Sigmoid colon (tissue), 6 donors: ENCODE measurements at regions not wholly inside any gene's neighbourhood (a gene's known extent, or its start where the extent isn't known, plus 50 kb on each side); places are given as distances from the start of the nearest gene placed in this dataset.
"Not testable (repeated sequence)": the region's sequence is repeated elsewhere in the genome, so short reads cannot be mapped to it uniquely, and the experiment has no call there.

Experiments
- DNase-seq: peaks from one replicate; pipeline ENCODE4 v3.0.0-alpha.2; 2019
- H3K27ac ChIP-seq, 4 donors: fragments of 200-600 bp; sonication (generic); one replicate each; pipeline ENCODE4 v1.5.1; 2016 to 2019; ENCODE audit warnings: mild to moderate bottlenecking in 1 of 4
- H3K27me3 ChIP-seq, 3 donors: fragments of 200-600 bp; sonication (generic); one replicate each; pipeline ENCODE4 v1.5.1; 2019; ENCODE audit warnings: mild to moderate bottlenecking in 1 of 3
- H3K36me3 ChIP-seq, 4 donors: fragments of 200-600 bp; sonication (generic); one replicate each; pipeline ENCODE4 v1.5.1; 2016 to 2019
- H3K4me1 ChIP-seq, 4 donors: fragments of 200-600 bp; sonication (generic); one replicate each; pipeline ENCODE4 v1.5.1; 2017 to 2019
- H3K4me3 ChIP-seq, 4 donors: fragments of 200-600 bp; sonication (generic); one replicate each; pipeline ENCODE4 v1.5.1; 2017 to 2019; ENCODE audit warnings: mild to moderate bottlenecking in 2 of 4, moderate library complexity in 1 of 4
- H3K9me3 ChIP-seq, 4 donors: fragments of 200-600 bp in 3 of 4; sonication (generic) in 3 of 4; one replicate each; pipeline versions ENCODE4 v1.5.1 to v1.6.1; 2013 to 2019
- CTCF ChIP-seq, 4 experiments: fragments of 450-650 bp in 3 of 4; fragments of 200-600 bp in 1 of 4; IDR thresholded peaks; one replicate each; pipeline ENCODE4 v1.5.1; 2016 to 2019; ENCODE audit warnings: antibody characterized with exemption in 4 of 4, mild to moderate bottlenecking in 3 of 4, moderate library complexity in 2 of 4
- EP300 ChIP-seq, 4 donors: sonication (generic); formaldehyde crosslinking; IDR thresholded peaks; one replicate each; pipeline ENCODE4 v1.6.1; 2017; ENCODE audit warnings: antibody characterized with exemption in 4 of 4
- POLR2A ChIP-seq, 2 donors: fragments of 450-650 bp; IDR thresholded peaks; one replicate each; pipeline ENCODE4 v1.6.1; 2016; ENCODE audit warnings: antibody characterized with exemption in 2 of 2, mild to moderate bottlenecking in 2 of 2, moderate library complexity in 2 of 2
- POLR2AphosphoS5 ChIP-seq, 4 donors: sonication (generic); formaldehyde crosslinking; IDR thresholded peaks; one replicate each; pipeline ENCODE4 v1.6.1; 2017; ENCODE audit warnings: antibody characterized with exemption in 4 of 4
- WGBS, 2 donors: extraction: QIAGEN DNeasy Blood & Tissue Kit; methylation state at CpG; one replicate each; pipeline ENCODE4 v1.1.7; 2013; 5-methylcytosine and 5-hydroxymethylcytosine counted together
- intact Hi-C: fragments of 100-400 bp; cut with DNase I; formaldehyde crosslinking; loops from one replicate; pipeline ENCODE4 v1.15.1; 2023
- donor health status: healthy with polysubstance abuse.
- donor health status: healthy.

- no peak for TF ChIP-seq CTCF (IDR thresholded peaks at IDR 0.05)
- no peaks in the 10 kb centered on the region for H3K27me3 ChIP-seq
These were observed 294.1 kb downstream of the SIPA1L2 start for GRCh38 chr1:232335741-232336293.

GRCh38 chr1:232335261-232335660 lies 294.7 kb downstream of the SIPA1L2 start:
- H3K27ac ChIP-seq = no peak overlapping the region
- DNase-seq = no peak
- TF ChIP-seq EP300 (IDR thresholded peaks at IDR 0.05) = no peak
- TF ChIP-seq CTCF (IDR thresholded peaks at IDR 0.05) = no peak
- TF ChIP-seq POLR2AphosphoS5 (IDR thresholded peaks at IDR 0.05) = no peak
- TF ChIP-seq POLR2A (IDR thresholded peaks at IDR 0.05) = no peak
- no peaks in the 10 kb centered on the region for H3K9me3 ChIP-seq
- no peaks in the 10 kb centered on the region for H3K4me1 ChIP-seq
- intact Hi-C loops = no loop called here
- 78 to 94% methylated on average over 7 of the region's 7 CpGs for WGBS, 2 donors
- H3K36me3 ChIP-seq = no peaks in the 10 kb centered on the region
- H3K4me3 ChIP-seq = no peak overlapping the region
- H3K27me3 ChIP-seq = no peaks in the 10 kb centered on the region

More at GRCh38 chr1:232335741-232336293, 294.1 kb downstream of the SIPA1L2 start:
- Histone ChIP-seq H3K36me3 (no peaks in the 10 kb centered on the region), H3K4me3 (no peak overlapping the region), H3K4me1 (no peaks in the 10 kb centered on the region), H3K9me3 (no peaks in the 10 kb centered on the region), H3K27ac (no peak overlapping the region)
- no peak for DNase-seq
- intact Hi-C loops = no loop called here
- WGBS, 2 donors = 80 to 86% methylated on average over 4 of the region's 4 CpGs

- TF ChIP-seq POLR2A (IDR thresholded peaks at IDR 0.05) = no peak
- no peak for TF ChIP-seq POLR2AphosphoS5 (IDR thresholded peaks at IDR 0.05)
- H3K4me3 ChIP-seq = no peak overlapping the region
- no peaks in the 10 kb centered on the region for H3K9me3 ChIP-seq
- H3K27ac ChIP-seq = no peak overlapping the region
- DNase-seq = no peak
- H3K36me3 ChIP-seq = no peaks in the 10 kb centered on the region
- intact Hi-C loops = no loop called here
- no peaks in the 10 kb centered on the region for H3K27me3 ChIP-seq
- no peaks in the 10 kb centered on the region for H3K4me1 ChIP-seq
- 85% methylated on average over 10 of the region's 10 CpGs for WGBS, 2 donors
These were observed 295.1 kb downstream of the SIPA1L2 start for GRCh38 chr1:232334811-232335210.

- intact Hi-C loops = no loop called here
- Histone ChIP-seq H3K36me3 (no peaks in the 10 kb centered on the region), H3K9me3 (no peaks in the 10 kb centered on the region), H3K4me3 (no peak overlapping the region), H3K4me1 (no peaks in the 10 kb centered on the region), H3K27ac (no peak overlapping the region), H3K27me3 (no peaks in the 10 kb centered on the region)
- no peak for DNase-seq
- TF ChIP-seq POLR2A (IDR thresholded peaks at IDR 0.05) (no peak), EP300 (IDR thresholded peaks at IDR 0.05) (no peak), POLR2AphosphoS5 (IDR thresholded peaks at IDR 0.05) (no peak), CTCF (IDR thresholded peaks at IDR 0.05) (no peak)
- WGBS, 2 donors = 59 to 79% methylated on average over 3 of the region's 3 CpGs
These were observed 295.7 kb downstream of the SIPA1L2 start for GRCh38 chr1:232334246-232334645.

- 95% methylated on average over 5 of the region's 5 CpGs for WGBS, 2 donors
- no peak overlapping the region for H3K4me3 ChIP-seq
- H3K36me3 ChIP-seq = no peaks in the 10 kb centered on the region
- H3K9me3 ChIP-seq = no peaks in the 10 kb centered on the region
- H3K4me1 ChIP-seq = no peaks in the 10 kb centered on the region
- intact Hi-C loops = no loop called here
- DNase-seq = no peak
- no peak overlapping the region for H3K27ac ChIP-seq
- no peaks in the 10 kb centered on the region for H3K27me3 ChIP-seq
- TF ChIP-seq EP300 (IDR thresholded peaks at IDR 0.05) = no peak
- TF ChIP-seq POLR2AphosphoS5 (IDR thresholded peaks at IDR 0.05) = no peak
- no peak for TF ChIP-seq POLR2A (IDR thresholded peaks at IDR 0.05)
- TF ChIP-seq CTCF (IDR thresholded peaks at IDR 0.05) = no peak
These were observed 296.5 kb downstream of the SIPA1L2 start for GRCh38 chr1:232333419-232333767.

GRCh38 chr1:232332710-232333418 lies 297.1 kb downstream of the SIPA1L2 start:
- DNase-seq, H3K4me1 ChIP-seq, H3K9me3 ChIP-seq, H3K36me3 ChIP-seq, H3K4me3 ChIP-seq, H3K27me3 ChIP-seq, H3K27ac ChIP-seq, intact Hi-C loops: not testable (repeated sequence)
- WGBS, 2 donors = 91 to 95% methylated on average over 8 of the region's 9 CpGs
